Esophagus muscularis mucosa (tissue), 4 donors: ENCODE measurements at regions not wholly inside any gene's neighbourhood (a gene's known extent, or its start where the extent isn't known, plus 50 kb on each side); places are given as distances from the start of the nearest gene placed in this dataset.

Experiments used
- DNase-seq: peaks from one replicate; pipeline ENCODE4 v3.0.0-alpha.2; 2017; ENCODE audit errors: extremely low spot score
- H3K27ac ChIP-seq, 4 donors: fragments of 200-600 bp; sonication (generic); replicated peaks in 1 of 4; 1 replicate in 3 of 4; 2 replicates in 1 of 4; pipeline ENCODE4 v1.5.1; 2016 to 2019; ENCODE audit warnings: mild to moderate bottlenecking in 1 of 4
- H3K27me3 ChIP-seq, 4 donors: fragments of 200-600 bp; sonication (generic); one replicate each; pipeline versions ENCODE4 v1.5.1 to v1.6.0; 2016 to 2019
- H3K36me3 ChIP-seq, 4 donors: fragments of 200-600 bp; sonication (generic); one replicate each; pipeline ENCODE4 v1.5.1; 2016 to 2019
- H3K4me1 ChIP-seq, 4 donors: fragments of 200-600 bp; sonication (generic); one replicate each; pipeline ENCODE4 v1.5.1; 2016 to 2019
- H3K4me3 ChIP-seq, 4 donors: fragments of 200-600 bp; sonication (generic); 1 replicate in 2 of 4; 2 replicates in 2 of 4; pipeline ENCODE4 v1.5.1; 2016 to 2019; ENCODE audit warnings: mild to moderate bottlenecking in 4 of 4, moderate library complexity in 1 of 4
- H3K9me3 ChIP-seq, 4 donors: fragments of 200-600 bp; sonication (generic); 1 replicate in 3 of 4; 2 replicates in 1 of 4; pipeline ENCODE4 v1.5.1; 2016 to 2019
- EP300 ChIP-seq: sonication (generic); formaldehyde crosslinking; IDR thresholded peaks from one replicate; pipeline ENCODE4 v1.6.1; 2017; ENCODE audit warnings: antibody characterized with exemption
- POLR2A ChIP-seq: fragments of 450-650 bp; IDR thresholded peaks from one replicate; pipeline ENCODE4 v1.6.1; 2017; ENCODE audit warnings: antibody characterized with exemption, moderate library complexity, mild to moderate bottlenecking, low read depth
- POLR2AphosphoS5 ChIP-seq, 2 donors: sonication (generic); formaldehyde crosslinking; IDR thresholded peaks; one replicate each; pipeline ENCODE4 v1.6.1; 2017; ENCODE audit warnings: antibody characterized with exemption in 2 of 2
- WGBS: methylation state at CpG from one replicate; pipeline ENCODE4 v1.1.5; 2018; 5-methylcytosine and 5-hydroxymethylcytosine counted together
- intact Hi-C: fragments of 100-400 bp; cut with DNase I; formaldehyde crosslinking; loops from one replicate; pipeline ENCODE4 v1.15.1; 2023
- TF ChIP-seq, protein P1 (sequence below), 3 experiments: fragments of 200-600 bp in 2 of 3; fragments of 450-650 bp in 1 of 3; sonication (generic) in 2 of 3; IDR thresholded peaks; one replicate each; pipeline ENCODE4 v1.5.1; 2017 to 2019; ENCODE audit warnings: antibody characterized with exemption in 3 of 3, mild to moderate bottlenecking in 2 of 3, moderate library complexity in 1 of 3

DNA sequence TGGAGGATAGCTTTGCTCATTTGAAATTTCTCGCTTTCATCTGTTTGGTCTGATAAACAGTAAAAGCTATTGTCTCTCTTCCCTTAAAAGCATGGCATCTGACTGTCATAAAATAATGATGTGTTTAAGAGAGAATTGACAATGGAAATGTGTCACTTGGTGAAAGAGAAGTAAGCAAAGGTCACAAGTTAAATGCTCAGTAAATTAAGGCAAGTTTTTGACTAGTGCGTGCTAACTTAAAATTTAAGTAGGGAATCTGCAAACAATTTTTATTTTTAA is 161.6 kb upstream of the ANKRD50 start:
- intact Hi-C loops = no loop called here
- TF ChIP-seq POLR2A (no peak), EP300 (no peak), POLR2AphosphoS5 (IDR thresholded peaks at IDR 0.05) (no peak)
- TF ChIP-seq, protein P1, sequence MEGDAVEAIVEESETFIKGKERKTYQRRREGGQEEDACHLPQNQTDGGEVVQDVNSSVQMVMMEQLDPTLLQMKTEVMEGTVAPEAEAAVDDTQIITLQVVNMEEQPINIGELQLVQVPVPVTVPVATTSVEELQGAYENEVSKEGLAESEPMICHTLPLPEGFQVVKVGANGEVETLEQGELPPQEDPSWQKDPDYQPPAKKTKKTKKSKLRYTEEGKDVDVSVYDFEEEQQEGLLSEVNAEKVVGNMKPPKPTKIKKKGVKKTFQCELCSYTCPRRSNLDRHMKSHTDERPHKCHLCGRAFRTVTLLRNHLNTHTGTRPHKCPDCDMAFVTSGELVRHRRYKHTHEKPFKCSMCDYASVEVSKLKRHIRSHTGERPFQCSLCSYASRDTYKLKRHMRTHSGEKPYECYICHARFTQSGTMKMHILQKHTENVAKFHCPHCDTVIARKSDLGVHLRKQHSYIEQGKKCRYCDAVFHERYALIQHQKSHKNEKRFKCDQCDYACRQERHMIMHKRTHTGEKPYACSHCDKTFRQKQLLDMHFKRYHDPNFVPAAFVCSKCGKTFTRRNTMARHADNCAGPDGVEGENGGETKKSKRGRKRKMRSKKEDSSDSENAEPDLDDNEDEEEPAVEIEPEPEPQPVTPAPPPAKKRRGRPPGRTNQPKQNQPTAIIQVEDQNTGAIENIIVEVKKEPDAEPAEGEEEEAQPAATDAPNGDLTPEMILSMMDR (IDR thresholded peaks at IDR 0.05) = no peak
- 97% methylated on average over 2 of the region's 2 CpGs for WGBS

DNA sequence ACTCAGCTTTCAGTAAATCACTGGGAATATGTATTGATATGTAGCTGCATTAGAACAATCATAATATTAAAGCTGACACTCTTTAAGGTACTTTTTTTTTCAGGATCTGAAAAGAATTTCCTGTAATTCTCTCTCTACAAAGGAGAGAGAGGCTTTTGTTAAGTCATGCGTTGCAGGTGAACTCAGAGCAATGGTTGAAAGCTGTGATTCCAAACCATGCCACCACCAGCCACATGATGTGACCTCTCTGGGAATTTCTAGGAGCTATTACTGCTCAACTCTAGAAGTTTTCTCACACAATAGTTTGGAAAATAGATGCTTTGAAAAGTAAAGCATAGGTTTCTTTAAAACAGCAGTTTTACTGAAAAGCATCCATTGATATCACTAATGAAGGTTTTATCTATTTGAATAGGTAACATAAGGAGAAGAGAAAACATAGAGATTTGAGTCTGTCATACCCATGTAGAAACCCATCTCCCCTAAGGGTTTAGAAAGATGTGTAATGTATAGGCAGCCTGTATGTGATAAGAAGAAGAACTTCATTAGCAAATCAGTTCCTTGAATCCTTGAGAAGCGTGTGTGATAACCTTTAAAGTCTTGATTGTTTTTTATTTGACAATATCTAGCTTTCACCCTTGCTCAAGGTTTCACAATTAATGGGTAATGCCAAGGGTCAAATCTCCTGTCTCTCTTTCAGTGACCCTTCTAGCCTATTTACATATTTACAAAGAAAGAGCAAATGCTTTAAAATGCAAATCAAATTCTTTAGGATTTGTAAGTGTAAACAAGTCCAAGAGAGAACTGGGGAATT is 161.0 kb upstream of the ANKRD50 start:
- no peak for DNase-seq
- Histone ChIP-seq H3K4me1 (no peaks in the 10 kb centered on the region), H3K9me3 (no peaks in the 10 kb centered on the region), H3K27me3 (no peaks in the 10 kb centered on the region), H3K36me3 (no peaks in the 10 kb centered on the region), H3K27ac (no peak overlapping the region), H3K4me3 (no peak overlapping the region)
- 77% methylated on average over 2 of the region's 2 CpGs for WGBS
- intact Hi-C loops = no loop called here
- TF ChIP-seq, protein P1 (IDR thresholded peaks at IDR 0.05) = no peak
- TF ChIP-seq POLR2AphosphoS5 (IDR thresholded peaks at IDR 0.05) (no peak), POLR2A (no peak), EP300 (no peak)

More for the DNA sequence above, 161.6 kb upstream of the ANKRD50 start:
- no peaks in the 10 kb centered on the region for H3K36me3 ChIP-seq
- no peaks in the 10 kb centered on the region for H3K4me1 ChIP-seq
- DNase-seq = no peak
- no peak overlapping the region for H3K4me3 ChIP-seq
- H3K9me3 ChIP-seq = no peaks in the 10 kb centered on the region
- no peaks in the 10 kb centered on the region for H3K27me3 ChIP-seq
- H3K27ac ChIP-seq = no peak overlapping the region

DNA sequence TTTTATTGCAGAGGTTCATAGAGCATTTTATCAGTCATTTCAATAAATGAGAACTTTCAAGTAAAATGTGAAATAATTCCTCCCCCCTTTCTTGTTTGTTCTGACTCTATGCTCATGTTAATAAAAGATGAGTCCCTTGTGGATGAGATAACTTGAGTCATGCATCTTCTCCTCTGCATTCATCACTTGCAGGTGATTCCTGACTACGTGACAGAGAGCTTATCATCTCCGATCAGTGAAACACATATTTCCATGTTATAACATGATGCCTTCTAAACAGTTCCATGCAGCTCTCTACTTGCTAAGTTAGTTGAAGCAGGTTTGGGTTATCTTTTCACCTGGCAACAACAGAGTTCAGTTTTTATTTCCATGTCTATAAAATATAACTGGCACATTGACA is 160.1 kb upstream of the ANKRD50 start:
- H3K27ac ChIP-seq = no peak overlapping the region
- no peak for DNase-seq
- no peaks in the 10 kb centered on the region for H3K36me3 ChIP-seq
- TF ChIP-seq POLR2A (no peak), EP300 (no peak), POLR2AphosphoS5 (IDR thresholded peaks at IDR 0.05) (no peak)
- TF ChIP-seq, protein P1 (IDR thresholded peaks at IDR 0.05) = no peak
- WGBS = 100% methylated on average over 2 of the region's 2 CpGs
- no peaks in the 10 kb centered on the region for H3K27me3 ChIP-seq
- intact Hi-C loops = no loop called here
- H3K9me3 ChIP-seq = no peaks in the 10 kb centered on the region
- no peak overlapping the region for H3K4me3 ChIP-seq
- no peaks in the 10 kb centered on the region for H3K4me1 ChIP-seq

DNA sequence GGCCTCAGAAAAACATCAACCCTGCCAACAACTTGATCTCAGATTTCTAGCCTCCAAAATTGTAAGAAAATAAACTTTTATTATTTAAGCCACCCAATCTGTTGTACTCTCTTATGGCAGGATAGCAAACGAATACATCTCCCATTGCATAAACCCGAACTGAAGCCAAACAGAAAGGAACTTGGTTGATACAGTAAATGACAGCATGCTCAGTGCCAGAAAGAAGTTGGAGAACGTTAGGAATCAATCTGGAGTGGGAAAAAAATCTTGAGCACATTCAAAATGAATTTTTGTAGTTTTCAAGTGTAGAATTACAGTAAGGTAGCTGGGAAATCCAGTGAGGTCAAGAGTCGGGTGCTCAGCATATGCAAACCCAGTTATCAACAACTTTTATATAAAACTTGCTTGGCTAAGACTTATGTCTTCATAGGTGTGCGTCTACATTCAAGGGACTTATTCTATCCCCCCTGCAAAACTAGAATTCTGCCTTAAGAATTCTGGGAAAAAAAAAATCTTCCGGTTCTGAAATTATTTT is 157.5 kb upstream of the ANKRD50 start:
- no peaks in the 10 kb centered on the region for H3K9me3 ChIP-seq
- no peak for TF ChIP-seq POLR2AphosphoS5 (IDR thresholded peaks at IDR 0.05)
- no peak for TF ChIP-seq EP300
- TF ChIP-seq POLR2A = no peak
- TF ChIP-seq, protein P1 (IDR thresholded peaks at IDR 0.05) = no peak
- no peak overlapping the region for H3K4me3 ChIP-seq
- 77% methylated on average over 6 of the region's 6 CpGs for WGBS
- H3K27me3 ChIP-seq = no peaks in the 10 kb centered on the region
- no peak for DNase-seq
- no peaks in the 10 kb centered on the region for H3K36me3 ChIP-seq
- intact Hi-C loops = no loop called here
- H3K4me1 ChIP-seq = no peaks in the 10 kb centered on the region
- no peak overlapping the region for H3K27ac ChIP-seq
